ENCODE measurements at regions not wholly inside any gene's neighbourhood (a gene's known extent, or its start where the extent isn't known, plus 50 kb on each side); places are given as distances from the start of the nearest gene placed in this dataset.

GRCh38 chr20:55696520-55696919, 308.8 kb downstream of the CBLN4 start:
- no peak for DNase-seq (ENCODE audit: low read depth in 1 of 2, low spot score in 1 of 2)
- TF ChIP-seq CTCF (IDR thresholded peaks at IDR 0.05; ENCODE audit: low read depth, low read length), result no peak
- Histone ChIP-seq H3K4me1 (ENCODE audit: low read depth) (peaks cover 6% of the 10 kb centered on the region), H3K9me3 (ENCODE audit: low read depth) (no peaks in the 10 kb centered on the region), H3K27ac (no peak overlapping the region), H3K36me3 (no peaks in the 10 kb centered on the region), H3K27me3 (no peaks in the 10 kb centered on the region), H3K4me3 (no peak overlapping the region)

GRCh38 chr20:55693641-55694040, 311.7 kb downstream of the CBLN4 start:
- no peak for DNase-seq (ENCODE audit: low read depth in 1 of 2, low spot score in 1 of 2)
- H3K4me1 ChIP-seq (ENCODE audit: low read depth), result peaks cover 6% of the 10 kb centered on the region
- H3K27ac ChIP-seq, result no peak overlapping the region
- TF ChIP-seq CTCF (IDR thresholded peaks at IDR 0.05; ENCODE audit: low read depth, low read length), result no peak
- H3K9me3 ChIP-seq (ENCODE audit: low read depth), result no peaks in the 10 kb centered on the region
- no peaks in the 10 kb centered on the region for H3K27me3 ChIP-seq
- no peaks in the 10 kb centered on the region for H3K36me3 ChIP-seq
- H3K4me3 ChIP-seq, result no peak overlapping the region

GRCh38 chr20:55685841-55686240, 319.5 kb downstream of the CBLN4 start:
- H3K27ac ChIP-seq, result no peak overlapping the region
- H3K4me3 ChIP-seq, result no peak overlapping the region
- no peaks in the 10 kb centered on the region for H3K4me1 ChIP-seq (ENCODE audit: low read depth)
- TF ChIP-seq CTCF (IDR thresholded peaks at IDR 0.05; ENCODE audit: low read depth, low read length), result no peak
- H3K9me3 ChIP-seq (ENCODE audit: low read depth), result no peaks in the 10 kb centered on the region
- no peak for DNase-seq (ENCODE audit: low read depth in 1 of 2, low spot score in 1 of 2)
- H3K36me3 ChIP-seq, result no peaks in the 10 kb centered on the region
- H3K27me3 ChIP-seq, result no peaks in the 10 kb centered on the region

GRCh38 chr20:55685425-55685824, 319.9 kb downstream of the CBLN4 start:
- no peaks in the 10 kb centered on the region for H3K36me3 ChIP-seq
- no peaks in the 10 kb centered on the region for H3K4me1 ChIP-seq (ENCODE audit: low read depth)
- H3K27me3 ChIP-seq, result no peaks in the 10 kb centered on the region
- no peaks in the 10 kb centered on the region for H3K9me3 ChIP-seq (ENCODE audit: low read depth)
- DNase-seq (ENCODE audit: low read depth in 1 of 2, low spot score in 1 of 2), result no peak
- H3K27ac ChIP-seq, result no peak overlapping the region
- TF ChIP-seq CTCF (IDR thresholded peaks at IDR 0.05; ENCODE audit: low read depth, low read length), result no peak
- no peak overlapping the region for H3K4me3 ChIP-seq

- no peak overlapping the region for H3K27ac ChIP-seq
- no peaks in the 10 kb centered on the region for H3K9me3 ChIP-seq (ENCODE audit: low read depth)
- TF ChIP-seq CTCF (IDR thresholded peaks at IDR 0.05; ENCODE audit: low read depth, low read length), result no peak
- no peak overlapping the region for H3K4me3 ChIP-seq
- no peaks in the 10 kb centered on the region for H3K27me3 ChIP-seq
- no peaks in the 10 kb centered on the region for H3K36me3 ChIP-seq
- DNase-seq (ENCODE audit: low read depth in 1 of 2, low spot score in 1 of 2), result no peak
- H3K4me1 ChIP-seq (ENCODE audit: low read depth), result no peaks in the 10 kb centered on the region
These were observed 320.7 kb downstream of the CBLN4 start for GRCh38 chr20:55684578-55684977.
